PC-3 (cell line): ENCODE measurements at regions not wholly inside any gene's neighbourhood (a gene's known extent, or its start where the extent isn't known, plus 50 kb on each side); places are given as distances from the start of the nearest gene placed in this dataset.

Experiments
- EZH2 ChIP-seq: fragments of 300-600 bp; sonication (generic); IDR thresholded peaks from one replicate; pipeline ENCODE4 v1.6.1; 2017; ENCODE audit warnings: antibody characterized with exemption, mild to moderate bottlenecking, low read length; ENCODE audit not compliant: unreplicated experiment
- TF ChIP-seq, protein P1 (sequence below): fragments of 300-600 bp; sonication (generic); conservative IDR thresholded peaks from 2 replicates; pipeline ENCODE4 v1.5.1; 2017; ENCODE audit warnings: antibody characterized with exemption, low read depth, mild to moderate bottlenecking, low read length

DNA sequence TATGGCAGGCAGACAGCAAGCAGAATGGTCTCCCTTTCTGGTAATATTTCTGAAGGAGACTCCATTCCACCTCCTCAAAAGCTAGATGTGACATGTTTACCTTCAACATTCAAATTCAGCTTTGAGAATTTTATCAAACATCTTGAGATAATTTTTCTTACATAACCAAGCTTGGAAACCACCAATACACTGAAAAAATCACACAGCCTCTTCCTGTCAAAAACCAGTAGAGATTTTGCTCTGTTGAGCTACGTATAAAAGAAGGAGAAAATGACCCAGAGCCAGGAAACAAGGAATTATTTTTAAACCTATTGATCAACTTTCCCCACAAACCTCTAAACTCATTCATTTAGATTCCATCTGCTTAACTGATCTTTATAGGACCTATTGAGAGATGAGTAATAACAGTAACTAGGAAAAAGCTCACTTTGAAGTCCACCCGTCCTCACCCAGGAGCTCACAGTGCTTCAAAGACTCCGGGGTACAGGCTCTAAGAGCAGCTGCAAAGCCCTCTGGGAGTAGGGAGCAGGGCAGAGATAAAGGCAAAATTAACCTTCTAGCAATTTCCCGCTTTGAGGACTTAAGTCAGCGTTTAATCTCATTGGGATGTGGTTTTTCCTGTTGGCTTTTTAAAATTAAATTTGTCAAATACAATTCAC, 318.2 kb upstream of the RASGEF1B start:
- TF ChIP-seq, protein P1, sequence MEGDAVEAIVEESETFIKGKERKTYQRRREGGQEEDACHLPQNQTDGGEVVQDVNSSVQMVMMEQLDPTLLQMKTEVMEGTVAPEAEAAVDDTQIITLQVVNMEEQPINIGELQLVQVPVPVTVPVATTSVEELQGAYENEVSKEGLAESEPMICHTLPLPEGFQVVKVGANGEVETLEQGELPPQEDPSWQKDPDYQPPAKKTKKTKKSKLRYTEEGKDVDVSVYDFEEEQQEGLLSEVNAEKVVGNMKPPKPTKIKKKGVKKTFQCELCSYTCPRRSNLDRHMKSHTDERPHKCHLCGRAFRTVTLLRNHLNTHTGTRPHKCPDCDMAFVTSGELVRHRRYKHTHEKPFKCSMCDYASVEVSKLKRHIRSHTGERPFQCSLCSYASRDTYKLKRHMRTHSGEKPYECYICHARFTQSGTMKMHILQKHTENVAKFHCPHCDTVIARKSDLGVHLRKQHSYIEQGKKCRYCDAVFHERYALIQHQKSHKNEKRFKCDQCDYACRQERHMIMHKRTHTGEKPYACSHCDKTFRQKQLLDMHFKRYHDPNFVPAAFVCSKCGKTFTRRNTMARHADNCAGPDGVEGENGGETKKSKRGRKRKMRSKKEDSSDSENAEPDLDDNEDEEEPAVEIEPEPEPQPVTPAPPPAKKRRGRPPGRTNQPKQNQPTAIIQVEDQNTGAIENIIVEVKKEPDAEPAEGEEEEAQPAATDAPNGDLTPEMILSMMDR = no peak
- TF ChIP-seq EZH2 = no peak
